HG02973 (cell line): ENCODE measurements at regions not wholly inside any gene's neighbourhood (a gene's known extent, or its start where the extent isn't known, plus 50 kb on each side); places are given as distances from the start of the nearest gene placed in this dataset.

Experiments used
- ATAC-seq: cut with Tn5 transposase; IDR thresholded peaks from one replicate; pipeline ENCODE4 v1.9.1; 2021; ENCODE audit warnings: moderate library complexity; ENCODE audit not compliant: unreplicated experiment

DNA sequence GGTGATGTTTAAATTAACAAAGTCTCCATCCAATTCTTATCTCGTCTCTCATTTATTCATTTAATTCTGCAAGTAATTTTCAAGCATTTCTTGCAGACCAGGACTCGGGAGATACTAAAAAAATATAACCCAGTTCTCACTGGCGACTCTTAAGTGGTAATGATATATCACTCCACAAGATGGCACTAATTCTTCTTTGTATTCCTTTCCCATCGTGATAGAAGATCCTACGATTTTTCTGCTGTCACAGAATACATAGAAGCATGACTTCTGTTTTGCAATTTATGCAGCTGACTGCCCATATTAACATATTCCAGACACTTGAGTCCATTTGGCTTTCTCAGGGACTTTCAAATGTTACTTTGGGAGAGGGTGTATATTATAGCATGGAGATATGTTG is 64.0 kb upstream of the FGF13 start:
- ATAC-seq, result no peak

GRCh38 chrX:138771047-138771446 is 59.5 kb upstream of the FGF13 start:
- ATAC-seq, result no peak

DNA sequence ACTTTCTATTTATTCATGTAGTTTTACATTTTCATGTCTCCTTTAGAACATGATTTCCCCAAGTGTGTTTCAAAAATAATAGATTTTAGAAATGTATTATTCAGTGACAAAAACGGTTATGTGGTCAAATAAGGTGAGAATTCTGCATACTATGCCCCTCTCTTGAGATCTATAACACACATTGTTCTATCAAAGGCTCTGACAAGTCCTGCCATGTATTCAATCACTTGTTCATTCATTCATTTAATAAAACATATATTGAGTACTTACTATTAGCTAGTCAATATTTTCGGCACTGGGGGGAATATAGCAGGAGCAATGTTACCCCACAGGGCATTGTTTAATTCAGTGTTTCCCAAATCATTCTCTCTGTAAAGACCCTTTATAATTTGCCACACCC is 58.4 kb upstream of the FGF13 start:
- no peak for ATAC-seq

DNA sequence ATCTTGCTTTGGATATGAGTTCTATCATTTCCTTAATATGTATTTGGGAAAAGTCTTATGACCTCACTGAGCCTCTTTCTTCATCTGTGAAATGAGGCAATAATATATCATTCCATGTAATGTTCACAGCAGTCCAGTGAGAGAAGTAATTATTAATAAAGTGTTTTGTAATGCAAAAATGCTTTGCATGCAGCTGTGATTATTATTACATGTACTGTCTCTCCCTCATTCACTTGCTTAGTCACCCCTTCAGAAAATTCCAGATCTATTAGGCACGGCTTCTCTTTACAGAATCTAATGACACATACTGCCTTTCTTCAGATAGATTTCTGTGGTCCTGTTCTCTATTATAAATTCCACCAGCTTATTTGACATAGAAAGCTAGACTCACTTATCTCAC is 53.5 kb upstream of the FGF13 start:
- no peak for ATAC-seq

GRCh38 chrX:138763761-138764160 is 52.2 kb upstream of the FGF13 start:
- ATAC-seq, result no peak

DNA sequence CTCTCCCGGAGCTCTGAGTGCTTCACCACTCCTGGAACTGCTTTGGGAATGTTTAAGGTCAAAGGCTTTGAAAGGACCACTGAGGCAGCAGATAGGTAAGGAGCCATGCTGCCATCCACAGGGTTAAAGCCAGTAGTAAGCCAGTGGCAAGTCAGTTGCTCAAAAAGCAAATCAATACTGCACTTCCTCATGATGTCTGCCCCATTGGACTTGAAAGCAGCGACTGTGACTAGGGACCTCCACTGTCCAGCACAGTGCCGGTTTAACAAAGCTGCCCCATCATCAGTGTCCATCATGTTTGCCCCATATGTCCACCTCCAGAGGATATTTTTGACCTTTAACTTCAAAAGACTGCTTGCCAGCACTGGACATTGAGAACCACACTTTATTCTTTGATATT is 49.9 kb upstream of the FGF13 start:
- ATAC-seq, result no peak
